HFF-Myc (cell line): ENCODE measurements at regions not wholly inside any gene's neighbourhood (a gene's known extent, or its start where the extent isn't known, plus 50 kb on each side); places are given as distances from the start of the nearest gene placed in this dataset.

Experiments
- DNase-seq: peaks from one replicate; pipeline ENCODE4 v3.0.0-alpha.2; 2011; ENCODE audit warnings: low read depth; ENCODE audit errors: extremely low read depth
- H3K4me3 ChIP-seq: replicated peaks from 2 replicates; pipeline ENCODE4 v1.5.1; 2011; ENCODE audit warnings: low read depth, mild to moderate bottlenecking, control low read depth, low read length
- TF ChIP-seq, protein P1 (sequence below): IDR thresholded peaks from 2 replicates; pipeline ENCODE4 v1.5.1; 2012; ENCODE audit warnings: mild to moderate bottlenecking, low read depth, low read length, control low read depth; ENCODE audit errors: missing control alignments

- no peak for DNase-seq
- H3K4me3 ChIP-seq = no peak overlapping the region
- TF ChIP-seq, protein P1, sequence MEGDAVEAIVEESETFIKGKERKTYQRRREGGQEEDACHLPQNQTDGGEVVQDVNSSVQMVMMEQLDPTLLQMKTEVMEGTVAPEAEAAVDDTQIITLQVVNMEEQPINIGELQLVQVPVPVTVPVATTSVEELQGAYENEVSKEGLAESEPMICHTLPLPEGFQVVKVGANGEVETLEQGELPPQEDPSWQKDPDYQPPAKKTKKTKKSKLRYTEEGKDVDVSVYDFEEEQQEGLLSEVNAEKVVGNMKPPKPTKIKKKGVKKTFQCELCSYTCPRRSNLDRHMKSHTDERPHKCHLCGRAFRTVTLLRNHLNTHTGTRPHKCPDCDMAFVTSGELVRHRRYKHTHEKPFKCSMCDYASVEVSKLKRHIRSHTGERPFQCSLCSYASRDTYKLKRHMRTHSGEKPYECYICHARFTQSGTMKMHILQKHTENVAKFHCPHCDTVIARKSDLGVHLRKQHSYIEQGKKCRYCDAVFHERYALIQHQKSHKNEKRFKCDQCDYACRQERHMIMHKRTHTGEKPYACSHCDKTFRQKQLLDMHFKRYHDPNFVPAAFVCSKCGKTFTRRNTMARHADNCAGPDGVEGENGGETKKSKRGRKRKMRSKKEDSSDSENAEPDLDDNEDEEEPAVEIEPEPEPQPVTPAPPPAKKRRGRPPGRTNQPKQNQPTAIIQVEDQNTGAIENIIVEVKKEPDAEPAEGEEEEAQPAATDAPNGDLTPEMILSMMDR = no peak
These were observed 196.9 kb downstream of the ANAPC10 start for GRCh38 chr4:144901141-144901540.

DNA sequence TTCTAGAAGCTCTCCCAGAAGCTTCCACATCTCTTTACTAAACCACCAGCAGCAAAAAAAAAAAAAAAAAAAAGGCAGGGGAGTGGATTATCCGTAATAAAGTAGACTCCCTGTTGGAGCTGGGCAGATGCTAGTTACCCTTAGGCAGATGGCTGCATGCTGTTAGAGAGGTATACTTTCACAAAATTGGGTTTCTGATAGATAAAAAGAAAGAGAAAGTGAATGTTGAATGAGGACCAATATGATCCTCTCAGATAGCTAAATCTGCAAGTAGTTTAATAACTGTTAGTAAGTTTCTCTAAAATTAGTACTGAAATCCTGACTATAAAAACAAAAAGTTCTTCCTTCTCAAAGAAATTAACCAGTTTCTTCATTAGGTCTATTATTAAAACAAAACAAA, 195.4 kb downstream of the ANAPC10 start:
- TF ChIP-seq, protein P1 = no peak
- no peak overlapping the region for H3K4me3 ChIP-seq
- DNase-seq = no peak

- DNase-seq = no peak
- H3K4me3 ChIP-seq = no peak overlapping the region
- TF ChIP-seq, protein P1 = no peak
These were observed 193.9 kb downstream of the ANAPC10 start for GRCh38 chr4:144903953-144904711.

DNA sequence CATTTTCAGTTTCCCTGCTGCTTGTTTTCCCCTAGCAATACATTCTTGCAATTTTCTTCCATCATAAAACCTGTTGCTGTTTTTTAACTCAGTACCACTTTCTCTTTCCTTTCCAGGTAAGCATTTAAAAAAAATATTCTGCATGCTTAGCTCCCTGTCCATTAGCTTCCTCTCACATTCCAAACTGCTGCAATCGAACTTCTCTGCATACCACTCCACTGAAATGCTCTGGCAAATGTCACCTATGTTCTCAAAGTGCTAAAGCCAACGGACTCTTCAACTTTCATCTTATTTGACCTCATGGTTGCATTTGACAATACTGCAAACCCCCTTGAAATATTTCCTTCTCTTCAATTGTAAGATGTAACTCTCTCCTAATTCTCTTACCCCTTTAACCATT, 192.7 kb downstream of the ANAPC10 start:
- TF ChIP-seq, protein P1 = no peak
- DNase-seq = no peak
- H3K4me3 ChIP-seq = no peak overlapping the region

DNA sequence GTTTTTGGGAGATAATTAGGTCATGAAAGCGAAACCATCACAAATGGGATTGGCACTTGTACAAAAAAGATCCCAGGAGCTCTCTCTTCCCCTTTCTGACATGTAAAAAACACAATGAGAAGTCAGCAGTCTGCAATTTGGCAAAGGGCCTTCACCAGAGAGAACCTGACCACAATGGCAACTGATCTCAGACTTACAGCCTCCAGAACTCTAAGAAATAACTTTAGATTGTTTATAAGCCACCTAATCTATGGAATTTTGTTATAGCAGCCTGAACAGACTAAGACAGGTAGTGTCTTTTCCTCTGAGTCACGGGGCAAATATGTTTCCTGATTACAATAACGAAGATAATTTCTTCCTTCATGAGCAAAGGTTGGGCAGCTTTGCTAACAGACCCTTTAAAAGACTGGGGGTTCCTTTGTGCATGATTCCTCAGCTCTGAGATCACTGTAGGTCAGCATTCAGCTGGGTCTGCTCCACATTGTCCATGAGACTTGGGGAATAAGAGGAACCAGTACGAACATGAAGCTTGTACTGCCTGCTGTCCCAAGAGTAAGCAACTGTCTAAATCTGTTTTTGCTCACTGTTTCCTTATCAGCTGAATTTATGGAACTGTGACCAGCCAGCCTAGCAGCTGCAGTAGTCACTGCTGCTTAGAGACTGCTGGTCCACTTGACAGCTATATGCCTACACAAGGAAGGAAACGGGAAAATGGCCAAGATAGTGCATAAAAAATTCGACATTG, 191.6 kb downstream of the ANAPC10 start:
- DNase-seq = no peak
- H3K4me3 ChIP-seq = no peak overlapping the region
- TF ChIP-seq, protein P1 = no peak

- TF ChIP-seq, protein P1 = no peak
These were observed 187.3 kb downstream of the ANAPC10 start for GRCh38 chr4:144910723-144911122.

More at GRCh38 chr4:144910723-144911122, 187.3 kb downstream of the ANAPC10 start:
- no peak for DNase-seq
- H3K4me3 ChIP-seq = no peak overlapping the region
